ENCODE measurements at regions not wholly inside any gene's neighbourhood (a gene's known extent, or its start where the extent isn't known, plus 50 kb on each side); places are given as distances from the start of the nearest gene placed in this dataset.

DNA sequence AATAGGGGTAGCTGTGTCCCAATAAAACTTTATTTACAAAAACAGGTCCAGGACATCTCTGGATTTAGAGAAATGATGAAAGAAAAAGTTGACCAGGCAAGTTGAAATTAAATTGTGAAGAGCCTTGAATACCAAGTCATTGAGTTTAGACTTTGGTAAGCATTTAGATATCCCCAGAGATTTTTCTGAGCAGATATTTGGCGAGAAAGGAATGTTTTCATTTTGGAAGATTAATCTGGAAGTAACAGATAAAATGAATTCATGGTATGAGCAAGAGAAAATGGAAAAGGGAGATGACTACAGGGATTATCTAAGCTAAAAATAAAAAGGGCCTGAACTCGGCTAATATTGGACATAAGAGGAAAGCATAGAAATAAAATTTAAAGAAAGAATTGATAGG, 157.6 kb downstream of the ACTL7B start:
- Mint-ChIP-seq H3K36me3 (ENCODE audit: low read depth) (no peaks in the 10 kb centered on the region; the same call in 2 of the 3 replicates), H3K4me1 (no peaks in the 10 kb centered on the region), H3K4me3 (no peak overlapping the region), H3K9me3 (no peaks in the 10 kb centered on the region; the same call in 2 of the 3 replicates), H3K27ac (no peak overlapping the region), H3K27me3 (ENCODE audit: insufficient read depth, low read depth, poor library complexity) (no peaks in the 10 kb centered on the region)
- H3K4me1 ChIP-seq (ENCODE audit: insufficient read depth), result no peaks in the 10 kb centered on the region
- H3K4me2 ChIP-seq, result no peak overlapping the region
- H3K4me3 ChIP-seq, result no peak overlapping the region
- H3K27ac ChIP-seq (ENCODE audit: low read depth), result no peak overlapping the region
- no peaks in the 10 kb centered on the region for H3F3A ChIP-seq (replicated peaks; ENCODE audit: low read depth)
- H3K79me2 ChIP-seq (replicated peaks; ENCODE audit: insufficient read depth), result no peaks in the 10 kb centered on the region
- ATAC-seq (no peak), DNase-seq (ENCODE audit: low spot score) (no peak)
- no peaks in the 10 kb centered on the region for H3K27me3 ChIP-seq (ENCODE audit: insufficient read depth)
- no peaks in the 10 kb centered on the region for H3K36me3 ChIP-seq (ENCODE audit: insufficient read depth)
- H4K20me1 ChIP-seq (replicated peaks; ENCODE audit: insufficient read depth), result no peaks in the 10 kb centered on the region
- H2AFZ ChIP-seq, result no peak overlapping the region
- H3K9me2 ChIP-seq (ENCODE audit: insufficient read depth), result peaks cover 12% of the 10 kb centered on the region; the same call in 1 of the 2 replicates
- no peak for TF ChIP-seq POLR2AphosphoS5 (IDR thresholded peaks at IDR 0.05; ENCODE audit: low read depth)

DNA sequence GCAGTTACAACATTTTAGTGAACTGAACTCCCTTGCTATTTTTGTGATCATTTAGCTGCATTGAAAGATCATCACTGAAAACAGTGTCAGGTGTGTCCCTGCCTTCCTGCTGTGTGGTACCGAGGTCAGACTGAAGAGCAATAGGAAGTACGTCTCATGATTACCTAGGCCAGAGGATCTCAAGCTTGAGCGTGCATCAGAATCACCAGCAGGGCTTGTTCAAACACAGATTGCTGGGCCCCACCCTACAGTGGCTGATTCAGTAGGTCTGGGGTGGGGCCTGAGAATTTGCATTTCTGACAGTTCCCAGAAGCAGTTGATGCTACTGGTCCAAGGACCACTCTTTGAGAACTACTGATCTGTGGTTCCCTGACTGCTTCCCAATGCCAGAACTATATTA, 159.6 kb downstream of the ACTL7B start:
- Histone ChIP-seq H3K27ac (ENCODE audit: low read depth) (no peak overlapping the region), H3K79me2 (replicated peaks; ENCODE audit: insufficient read depth) (no peaks in the 10 kb centered on the region), H3K4me2 (no peak overlapping the region), H3K27me3 (ENCODE audit: insufficient read depth) (no peaks in the 10 kb centered on the region), H3F3A (replicated peaks; ENCODE audit: low read depth) (no peaks in the 10 kb centered on the region), H3K9me2 (ENCODE audit: insufficient read depth) (no peaks in the 10 kb centered on the region), H2AFZ (no peak overlapping the region), H4K20me1 (replicated peaks; ENCODE audit: insufficient read depth) (no peaks in the 10 kb centered on the region), H3K4me1 (ENCODE audit: insufficient read depth) (no peaks in the 10 kb centered on the region), H3K36me3 (ENCODE audit: insufficient read depth) (no peaks in the 10 kb centered on the region), H3K4me3 (no peak overlapping the region)
- H3K36me3 Mint-ChIP-seq (ENCODE audit: low read depth), result no peaks in the 10 kb centered on the region
- no peaks in the 10 kb centered on the region for H3K27me3 Mint-ChIP-seq (ENCODE audit: insufficient read depth, low read depth, poor library complexity)
- ATAC-seq, result no peak
- H3K4me1 Mint-ChIP-seq, result no peaks in the 10 kb centered on the region
- no peaks in the 10 kb centered on the region; the same call in 2 of the 3 replicates for H3K9me3 Mint-ChIP-seq
- no peak overlapping the region for H3K4me3 Mint-ChIP-seq
- no peak overlapping the region for H3K27ac Mint-ChIP-seq
- DNase-seq (ENCODE audit: low spot score), result no peak
- TF ChIP-seq NANOG (IDR thresholded peaks at IDR 0.05; ENCODE audit: borderline replicate concordance) (no peak), EZH2phosphoT487 (IDR thresholded peaks at IDR 0.05; ENCODE audit: unreplicated experiment) (no peak), CREB1 (CRISPR knock-in tag; IDR thresholded peaks at IDR 0.05; ENCODE audit: low read depth) (no peak), JUNB (IDR thresholded peaks at IDR 0.05; ENCODE audit: unreplicated experiment) (no peak), ZNF114 (CRISPR knock-in tag; IDR thresholded peaks at IDR 0.05) (no peak), ZNF331 (CRISPR knock-in tag; IDR thresholded peaks at IDR 0.05; ENCODE audit: low read depth) (no peak), EZH2 (IDR thresholded peaks at IDR 0.05; ENCODE audit: low read depth, unreplicated experiment) (no peak), STAT1 (IDR thresholded peaks at IDR 0.05; ENCODE audit: unreplicated experiment) (no peak), POLR2AphosphoS5 (IDR thresholded peaks at IDR 0.05; ENCODE audit: low read depth) (no peak)
- TF ChIP-seq, protein P1, sequence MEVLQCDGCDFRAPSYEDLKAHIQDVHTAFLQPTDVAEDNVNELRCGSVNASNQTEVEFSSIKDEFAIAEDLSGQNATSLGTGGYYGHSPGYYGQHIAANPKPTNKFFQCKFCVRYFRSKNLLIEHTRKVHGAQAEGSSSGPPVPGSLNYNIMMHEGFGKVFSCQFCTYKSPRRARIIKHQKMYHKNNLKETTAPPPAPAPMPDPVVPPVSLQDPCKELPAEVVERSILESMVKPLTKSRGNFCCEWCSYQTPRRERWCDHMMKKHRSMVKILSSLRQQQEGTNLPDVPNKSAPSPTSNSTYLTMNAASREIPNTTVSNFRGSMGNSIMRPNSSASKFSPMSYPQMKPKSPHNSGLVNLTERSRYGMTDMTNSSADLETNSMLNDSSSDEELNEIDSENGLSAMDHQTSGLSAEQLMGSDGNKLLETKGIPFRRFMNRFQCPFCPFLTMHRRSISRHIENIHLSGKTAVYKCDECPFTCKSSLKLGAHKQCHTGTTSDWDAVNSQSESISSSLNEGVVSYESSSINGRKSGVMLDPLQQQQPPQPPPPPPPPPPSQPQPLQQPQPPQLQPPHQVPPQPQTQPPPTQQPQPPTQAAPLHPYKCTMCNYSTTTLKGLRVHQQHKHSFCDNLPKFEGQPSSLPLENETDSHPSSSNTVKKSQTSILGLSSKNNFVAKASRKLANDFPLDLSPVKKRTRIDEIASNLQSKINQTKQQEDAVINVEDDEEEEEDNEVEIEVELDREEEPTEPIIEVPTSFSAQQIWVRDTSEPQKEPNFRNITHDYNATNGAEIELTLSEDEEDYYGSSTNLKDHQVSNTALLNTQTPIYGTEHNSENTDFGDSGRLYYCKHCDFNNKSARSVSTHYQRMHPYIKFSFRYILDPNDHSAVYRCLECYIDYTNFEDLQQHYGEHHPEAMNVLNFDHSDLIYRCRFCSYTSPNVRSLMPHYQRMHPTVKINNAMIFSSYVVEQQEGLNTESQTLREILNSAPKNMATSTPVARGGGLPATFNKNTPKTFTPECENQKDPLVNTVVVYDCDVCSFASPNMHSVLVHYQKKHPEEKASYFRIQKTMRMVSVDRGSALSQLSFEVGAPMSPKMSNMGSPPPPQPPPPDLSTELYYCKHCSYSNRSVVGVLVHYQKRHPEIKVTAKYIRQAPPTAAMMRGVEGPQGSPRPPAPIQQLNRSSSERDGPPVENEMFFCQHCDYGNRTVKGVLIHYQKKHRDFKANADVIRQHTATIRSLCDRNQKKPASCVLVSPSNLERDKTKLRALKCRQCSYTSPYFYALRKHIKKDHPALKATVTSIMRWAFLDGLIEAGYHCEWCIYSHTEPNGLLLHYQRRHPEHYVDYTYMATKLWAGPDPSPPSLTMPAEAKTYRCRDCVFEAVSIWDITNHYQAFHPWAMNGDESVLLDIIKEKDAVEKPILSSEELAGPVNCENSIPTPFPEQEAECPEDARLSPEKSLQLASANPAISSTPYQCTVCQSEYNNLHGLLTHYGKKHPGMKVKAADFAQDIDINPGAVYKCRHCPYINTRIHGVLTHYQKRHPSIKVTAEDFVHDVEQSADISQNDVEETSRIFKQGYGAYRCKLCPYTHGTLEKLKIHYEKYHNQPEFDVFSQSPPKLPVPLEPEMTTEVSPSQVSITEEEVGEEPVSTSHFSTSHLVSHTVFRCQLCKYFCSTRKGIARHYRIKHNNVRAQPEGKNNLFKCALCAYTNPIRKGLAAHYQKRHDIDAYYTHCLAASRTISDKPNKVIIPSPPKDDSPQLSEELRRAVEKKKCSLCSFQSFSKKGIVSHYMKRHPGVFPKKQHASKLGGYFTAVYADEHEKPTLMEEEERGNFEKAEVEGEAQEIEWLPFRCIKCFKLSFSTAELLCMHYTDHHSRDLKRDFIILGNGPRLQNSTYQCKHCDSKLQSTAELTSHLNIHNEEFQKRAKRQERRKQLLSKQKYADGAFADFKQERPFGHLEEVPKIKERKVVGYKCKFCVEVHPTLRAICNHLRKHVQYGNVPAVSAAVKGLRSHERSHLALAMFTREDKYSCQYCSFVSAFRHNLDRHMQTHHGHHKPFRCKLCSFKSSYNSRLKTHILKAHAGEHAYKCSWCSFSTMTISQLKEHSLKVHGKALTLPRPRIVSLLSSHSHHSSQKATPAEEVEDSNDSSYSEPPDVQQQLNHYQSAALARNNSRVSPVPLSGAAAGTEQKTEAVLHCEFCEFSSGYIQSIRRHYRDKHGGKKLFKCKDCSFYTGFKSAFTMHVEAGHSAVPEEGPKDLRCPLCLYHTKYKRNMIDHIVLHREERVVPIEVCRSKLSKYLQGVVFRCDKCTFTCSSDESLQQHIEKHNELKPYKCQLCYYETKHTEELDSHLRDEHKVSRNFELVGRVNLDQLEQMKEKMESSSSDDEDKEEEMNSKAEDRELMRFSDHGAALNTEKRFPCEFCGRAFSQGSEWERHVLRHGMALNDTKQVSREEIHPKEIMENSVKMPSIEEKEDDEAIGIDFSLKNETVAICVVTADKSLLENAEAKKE (CRISPR knock-in tag; IDR thresholded peaks at IDR 0.05), result no peak
- TF ChIP-seq, protein P2, sequence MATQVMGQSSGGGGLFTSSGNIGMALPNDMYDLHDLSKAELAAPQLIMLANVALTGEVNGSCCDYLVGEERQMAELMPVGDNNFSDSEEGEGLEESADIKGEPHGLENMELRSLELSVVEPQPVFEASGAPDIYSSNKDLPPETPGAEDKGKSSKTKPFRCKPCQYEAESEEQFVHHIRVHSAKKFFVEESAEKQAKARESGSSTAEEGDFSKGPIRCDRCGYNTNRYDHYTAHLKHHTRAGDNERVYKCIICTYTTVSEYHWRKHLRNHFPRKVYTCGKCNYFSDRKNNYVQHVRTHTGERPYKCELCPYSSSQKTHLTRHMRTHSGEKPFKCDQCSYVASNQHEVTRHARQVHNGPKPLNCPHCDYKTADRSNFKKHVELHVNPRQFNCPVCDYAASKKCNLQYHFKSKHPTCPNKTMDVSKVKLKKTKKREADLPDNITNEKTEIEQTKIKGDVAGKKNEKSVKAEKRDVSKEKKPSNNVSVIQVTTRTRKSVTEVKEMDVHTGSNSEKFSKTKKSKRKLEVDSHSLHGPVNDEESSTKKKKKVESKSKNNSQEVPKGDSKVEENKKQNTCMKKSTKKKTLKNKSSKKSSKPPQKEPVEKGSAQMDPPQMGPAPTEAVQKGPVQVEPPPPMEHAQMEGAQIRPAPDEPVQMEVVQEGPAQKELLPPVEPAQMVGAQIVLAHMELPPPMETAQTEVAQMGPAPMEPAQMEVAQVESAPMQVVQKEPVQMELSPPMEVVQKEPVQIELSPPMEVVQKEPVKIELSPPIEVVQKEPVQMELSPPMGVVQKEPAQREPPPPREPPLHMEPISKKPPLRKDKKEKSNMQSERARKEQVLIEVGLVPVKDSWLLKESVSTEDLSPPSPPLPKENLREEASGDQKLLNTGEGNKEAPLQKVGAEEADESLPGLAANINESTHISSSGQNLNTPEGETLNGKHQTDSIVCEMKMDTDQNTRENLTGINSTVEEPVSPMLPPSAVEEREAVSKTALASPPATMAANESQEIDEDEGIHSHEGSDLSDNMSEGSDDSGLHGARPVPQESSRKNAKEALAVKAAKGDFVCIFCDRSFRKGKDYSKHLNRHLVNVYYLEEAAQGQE (IDR thresholded peaks at IDR 0.05; ENCODE audit: unreplicated experiment), result no peak
- TF ChIP-seq, protein P3, sequence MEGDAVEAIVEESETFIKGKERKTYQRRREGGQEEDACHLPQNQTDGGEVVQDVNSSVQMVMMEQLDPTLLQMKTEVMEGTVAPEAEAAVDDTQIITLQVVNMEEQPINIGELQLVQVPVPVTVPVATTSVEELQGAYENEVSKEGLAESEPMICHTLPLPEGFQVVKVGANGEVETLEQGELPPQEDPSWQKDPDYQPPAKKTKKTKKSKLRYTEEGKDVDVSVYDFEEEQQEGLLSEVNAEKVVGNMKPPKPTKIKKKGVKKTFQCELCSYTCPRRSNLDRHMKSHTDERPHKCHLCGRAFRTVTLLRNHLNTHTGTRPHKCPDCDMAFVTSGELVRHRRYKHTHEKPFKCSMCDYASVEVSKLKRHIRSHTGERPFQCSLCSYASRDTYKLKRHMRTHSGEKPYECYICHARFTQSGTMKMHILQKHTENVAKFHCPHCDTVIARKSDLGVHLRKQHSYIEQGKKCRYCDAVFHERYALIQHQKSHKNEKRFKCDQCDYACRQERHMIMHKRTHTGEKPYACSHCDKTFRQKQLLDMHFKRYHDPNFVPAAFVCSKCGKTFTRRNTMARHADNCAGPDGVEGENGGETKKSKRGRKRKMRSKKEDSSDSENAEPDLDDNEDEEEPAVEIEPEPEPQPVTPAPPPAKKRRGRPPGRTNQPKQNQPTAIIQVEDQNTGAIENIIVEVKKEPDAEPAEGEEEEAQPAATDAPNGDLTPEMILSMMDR (conservative IDR thresholded peaks at IDR 0.05; ENCODE audit: low read depth in 2 of 2), result no peak

Data from GM23338 (cell line).